ENCODE measurements at regions not wholly inside any gene's neighbourhood (a gene's known extent, or its start where the extent isn't known, plus 50 kb on each side); places are given as distances from the start of the nearest gene placed in this dataset.

DNA sequence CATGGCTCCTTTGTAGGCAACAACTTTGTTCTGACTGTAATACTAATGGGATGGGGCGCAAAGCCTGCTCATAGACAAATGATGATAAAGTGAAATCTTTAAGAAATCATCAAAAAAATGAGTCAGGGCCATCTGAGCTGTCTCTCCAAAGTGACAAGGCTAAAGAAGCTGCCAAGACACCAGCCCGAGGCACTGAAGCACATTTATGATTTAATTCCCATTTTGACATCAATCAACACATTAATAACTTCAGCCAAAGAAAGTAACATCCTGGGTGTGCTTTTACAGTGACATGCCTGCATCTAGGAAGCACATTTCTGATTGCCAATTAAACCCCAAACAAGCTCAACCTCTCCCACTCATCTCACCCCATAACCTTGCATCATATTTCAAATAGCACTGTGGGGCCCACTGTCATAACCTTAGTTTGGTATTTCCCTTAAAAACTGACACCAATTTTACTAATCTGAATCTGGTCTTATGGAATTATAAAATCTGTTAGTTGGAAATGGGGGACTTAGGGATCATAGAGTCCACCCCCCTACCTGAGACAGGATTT is 676.6 kb downstream of the TOX3 start (continued):
- no peak for TF ChIP-seq ZNF462 (CRISPR knock-in tag; IDR thresholded peaks at IDR 0.05)

- H3K36me3 Mint-ChIP-seq (ENCODE audit: low read depth): no peaks in the 10 kb centered on the region
- Histone ChIP-seq H3K36me3 (ENCODE audit: insufficient read depth) (no peaks in the 10 kb centered on the region), H3K9me2 (ENCODE audit: insufficient read depth) (no peaks in the 10 kb centered on the region), H3K4me2 (no peak overlapping the region), H4K20me1 (replicated peaks; ENCODE audit: insufficient read depth) (no peaks in the 10 kb centered on the region), H3K4me3 (no peak overlapping the region), H3K79me2 (replicated peaks; ENCODE audit: insufficient read depth) (no peaks in the 10 kb centered on the region), H3K27me3 (ENCODE audit: insufficient read depth) (no peaks in the 10 kb centered on the region), H3F3A (replicated peaks; ENCODE audit: low read depth) (no peaks in the 10 kb centered on the region), H3K4me1 (ENCODE audit: insufficient read depth) (peaks cover 7% of the 10 kb centered on the region; the same call in 1 of the 2 replicates), H3K27ac (ENCODE audit: low read depth) (no peak overlapping the region), H2AFZ (no peak overlapping the region)
- no peak for ATAC-seq
- no peak for DNase-seq (ENCODE audit: low spot score)
- H3K4me1 Mint-ChIP-seq: peaks cover 18% of the 10 kb centered on the region
- H3K4me3 Mint-ChIP-seq: no peak overlapping the region
- H3K27me3 Mint-ChIP-seq (ENCODE audit: insufficient read depth, low read depth, poor library complexity): no peaks in the 10 kb centered on the region
- no peak overlapping the region for H3K27ac Mint-ChIP-seq
- H3K9me3 Mint-ChIP-seq: no peaks in the 10 kb centered on the region; the same call in 2 of the 3 replicates
- TF ChIP-seq, protein P1, sequence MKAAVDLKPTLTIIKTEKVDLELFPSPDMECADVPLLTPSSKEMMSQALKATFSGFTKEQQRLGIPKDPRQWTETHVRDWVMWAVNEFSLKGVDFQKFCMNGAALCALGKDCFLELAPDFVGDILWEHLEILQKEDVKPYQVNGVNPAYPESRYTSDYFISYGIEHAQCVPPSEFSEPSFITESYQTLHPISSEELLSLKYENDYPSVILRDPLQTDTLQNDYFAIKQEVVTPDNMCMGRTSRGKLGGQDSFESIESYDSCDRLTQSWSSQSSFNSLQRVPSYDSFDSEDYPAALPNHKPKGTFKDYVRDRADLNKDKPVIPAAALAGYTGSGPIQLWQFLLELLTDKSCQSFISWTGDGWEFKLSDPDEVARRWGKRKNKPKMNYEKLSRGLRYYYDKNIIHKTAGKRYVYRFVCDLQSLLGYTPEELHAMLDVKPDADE (IDR thresholded peaks at IDR 0.05): no peak
- TF ChIP-seq ZNF331 (CRISPR knock-in tag; IDR thresholded peaks at IDR 0.05; ENCODE audit: low read depth) (no peak), STAT1 (IDR thresholded peaks at IDR 0.05; ENCODE audit: unreplicated experiment) (no peak), JUNB (IDR thresholded peaks at IDR 0.05; ENCODE audit: unreplicated experiment) (no peak), NANOG (IDR thresholded peaks at IDR 0.05; ENCODE audit: borderline replicate concordance) (no peak), REST (IDR thresholded peaks at IDR 0.05; ENCODE audit: unreplicated experiment) (no peak), ZNF114 (CRISPR knock-in tag; IDR thresholded peaks at IDR 0.05) (no peak), POLR2AphosphoS5 (IDR thresholded peaks at IDR 0.05; ENCODE audit: low read depth) (no peak)
Measured at GRCh38 chr16:51869176-51869575, 677.8 kb downstream of the TOX3 start.
